ENCODE measurements at regions not wholly inside any gene's neighbourhood (a gene's known extent, or its start where the extent isn't known, plus 50 kb on each side); places are given as distances from the start of the nearest gene placed in this dataset.

- TF ChIP-seq POLR2AphosphoS5 (IDR thresholded peaks at IDR 0.05) (no peak), CTCF (IDR thresholded peaks at IDR 0.05) (no peak), EP300 (IDR thresholded peaks at IDR 0.05) (no peak), POLR2A (IDR thresholded peaks at IDR 0.05) (no peak)
- no peak for DNase-seq (ENCODE audit: low spot score in 2 of 2)
- WGBS: 94% methylated on average over 10 of the region's 10 CpGs
Observed at GRCh38 chr12:107443320-107444090, 242.1 kb upstream of the PWP1 start.

DNA sequence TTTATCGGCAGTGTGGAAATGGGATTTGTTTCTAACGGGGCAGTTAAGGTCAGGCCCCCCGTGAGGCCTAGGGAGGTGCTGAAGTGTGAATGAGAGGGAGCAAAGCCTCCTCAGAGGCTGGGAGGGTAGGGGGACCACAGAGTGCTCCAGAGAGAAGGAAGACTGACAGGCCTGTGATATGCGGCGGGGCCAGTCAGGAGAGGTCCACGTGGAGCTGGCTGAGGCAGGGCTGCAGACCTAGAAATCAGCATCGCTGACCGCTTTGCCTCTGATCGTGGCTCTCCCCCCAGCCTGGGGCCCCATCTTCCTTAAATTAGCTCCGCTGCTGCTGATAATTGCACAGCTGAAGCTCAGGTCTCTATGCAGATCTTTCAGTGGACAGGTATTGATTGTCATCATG lies 240.8 kb upstream of the PWP1 start:
- H3K4me3 ChIP-seq: no peak overlapping the region
- peaks cover 7% of the 10 kb centered on the region for H3K4me1 ChIP-seq
- H3K27me3 ChIP-seq: no peaks in the 10 kb centered on the region
- no peak for DNase-seq (ENCODE audit: low spot score in 2 of 2)
- no peaks in the 10 kb centered on the region for H3K36me3 ChIP-seq
- no peak overlapping the region for H3K27ac ChIP-seq
- TF ChIP-seq POLR2A (IDR thresholded peaks at IDR 0.05) (no peak), POLR2AphosphoS5 (IDR thresholded peaks at IDR 0.05) (no peak), CTCF (IDR thresholded peaks at IDR 0.05) (no peak), EP300 (IDR thresholded peaks at IDR 0.05) (no peak)
- WGBS: 87% methylated on average over 9 of the region's 10 CpGs
- H3K9me3 ChIP-seq: no peaks in the 10 kb centered on the region

More at GRCh38 chr12:107443320-107444090, 242.1 kb upstream of the PWP1 start:
- H3K4me1 ChIP-seq: peaks cover 7% of the 10 kb centered on the region
- no peak overlapping the region for H3K27ac ChIP-seq
- no peaks in the 10 kb centered on the region for H3K36me3 ChIP-seq
- no peak overlapping the region for H3K4me3 ChIP-seq
- H3K9me3 ChIP-seq: no peaks in the 10 kb centered on the region
- no peaks in the 10 kb centered on the region for H3K27me3 ChIP-seq

GRCh38 chr12:107446476-107446875 lies 239.1 kb upstream of the PWP1 start:
- no peaks in the 10 kb centered on the region for H3K9me3 ChIP-seq
- TF ChIP-seq EP300 (IDR thresholded peaks at IDR 0.05): no peak
- TF ChIP-seq POLR2A (IDR thresholded peaks at IDR 0.05): no peak
- TF ChIP-seq CTCF (IDR thresholded peaks at IDR 0.05): no peak
- no peak for TF ChIP-seq POLR2AphosphoS5 (IDR thresholded peaks at IDR 0.05)
- no peak overlapping the region for H3K4me3 ChIP-seq
- H3K4me1 ChIP-seq: peaks cover 7% of the 10 kb centered on the region
- H3K27me3 ChIP-seq: no peaks in the 10 kb centered on the region
- DNase-seq (ENCODE audit: low spot score in 2 of 2): no peak
- no peak overlapping the region for H3K27ac ChIP-seq
- no peaks in the 10 kb centered on the region for H3K36me3 ChIP-seq
- WGBS: 100% methylated on average over 3 of the region's 3 CpGs

DNA sequence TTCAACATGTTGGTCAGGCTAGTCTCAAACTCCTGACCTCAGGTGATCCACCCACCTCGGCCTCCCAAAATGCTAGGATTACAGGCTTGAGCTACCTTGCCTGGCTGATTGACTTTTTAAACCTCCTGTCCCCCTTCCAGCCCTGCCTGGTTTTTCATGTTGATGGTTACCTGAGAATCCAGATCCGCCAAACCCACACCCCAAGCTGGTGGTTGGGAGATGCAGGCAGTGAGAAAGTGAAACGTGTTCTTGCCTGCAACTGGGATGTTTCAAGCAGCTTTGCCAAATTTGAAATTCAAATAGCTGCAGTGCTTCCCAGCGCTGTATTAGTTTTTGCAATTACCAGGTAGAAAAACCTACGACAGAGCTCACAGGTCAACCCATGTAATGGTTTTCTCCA lies 238.3 kb upstream of the PWP1 start:
- peaks cover 7% of the 10 kb centered on the region for H3K4me1 ChIP-seq
- H3K4me3 ChIP-seq: no peak overlapping the region
- whole genome bisulfite sequencing: 67% methylated on average over 5 of the region's 5 CpGs
- TF ChIP-seq CTCF (IDR thresholded peaks at IDR 0.05) (no peak), EP300 (IDR thresholded peaks at IDR 0.05) (no peak), POLR2AphosphoS5 (IDR thresholded peaks at IDR 0.05) (no peak), POLR2A (IDR thresholded peaks at IDR 0.05) (no peak)
- H3K27ac ChIP-seq: peak overlapping the region; percentile 31
- H3K9me3 ChIP-seq: no peaks in the 10 kb centered on the region
- no peak for DNase-seq (ENCODE audit: low spot score in 2 of 2)
- H3K36me3 ChIP-seq: no peaks in the 10 kb centered on the region
- H3K27me3 ChIP-seq: no peaks in the 10 kb centered on the region

GRCh38 chr12:107448198-107448597 lies 237.4 kb upstream of the PWP1 start:
- Histone ChIP-seq H3K4me1 (peaks cover 7% of the 10 kb centered on the region), H3K27ac (no peak overlapping the region), H3K4me3 (no peak overlapping the region), H3K27me3 (no peaks in the 10 kb centered on the region), H3K36me3 (no peaks in the 10 kb centered on the region), H3K9me3 (no peaks in the 10 kb centered on the region)
- 79% methylated on average over 1 of the region's 1 CpG for WGBS
- DNase-seq (ENCODE audit: low spot score in 2 of 2): no peak
- TF ChIP-seq CTCF (IDR thresholded peaks at IDR 0.05) (peak in 1 of 2 donors; percentile 18), EP300 (IDR thresholded peaks at IDR 0.05) (no peak)
